ENCODE measurements at regions not wholly inside any gene's neighbourhood (a gene's known extent, or its start where the extent isn't known, plus 50 kb on each side); places are given as distances from the start of the nearest gene placed in this dataset.

GRCh38 chr13:79246578-79246949 is 159.5 kb downstream of the RBM26 start:
- no peaks in the 10 kb centered on the region for H4K20me1 ChIP-seq (ENCODE audit: control insufficient read depth, insufficient read depth, low read length, poor library complexity, severe bottlenecking)
- H3K27me3 Mint-ChIP-seq, result no peaks in the 10 kb centered on the region
- no peak overlapping the region for H3K9ac ChIP-seq (ENCODE audit: low read length)
- H2AFZ ChIP-seq (ENCODE audit: insufficient read depth, low read depth, low read length, poor library complexity, severe bottlenecking), result no peak overlapping the region
- 100% methylated on average over 1 of the region's 3 CpGs for WGBS (ENCODE audit: insufficient coverage)
- H3K4me3 Mint-ChIP-seq, result no peak overlapping the region
- H3K4me2 ChIP-seq (replicated peaks; ENCODE audit: low read depth, low read length, poor library complexity, severe bottlenecking), result peak overlapping the region; percentile 10
- H3K27ac ChIP-seq (ENCODE audit: low read length in 2 of 2), result no peak overlapping the region
- H3K4me3 ChIP-seq (ENCODE audit: control extremely low read depth in 1 of 5, extremely low read depth in 1 of 5, insufficient read depth in 1 of 5, low read depth in 2 of 5, low read length in 4 of 5), result no peak overlapping the region
- no peaks in the 10 kb centered on the region for H3K9me3 Mint-ChIP-seq (ENCODE audit: insufficient read depth)
- H3K36me3 ChIP-seq (replicated peaks in 1 of 2; ENCODE audit: control extremely low read depth in 1 of 2, control insufficient read depth in 1 of 2, extremely low read depth in 1 of 2, insufficient read depth in 2 of 2, low read length in 1 of 2), result no peaks in the 10 kb centered on the region
- no peaks in the 10 kb centered on the region for H3K79me2 ChIP-seq (ENCODE audit: control insufficient read depth, insufficient read depth, low read length)
- ChIA-PET CTCF (interaction anchor here (0.7 to 1.6 kb wide), 4 partner anchors 145 to 1109 kb away, joined by 3 to 9 read pairs (median 6); no protein-coding TSS in a partner anchor), POLR2A (no interaction called here)
- peaks cover 0 to 7% of the 10 kb centered on the region in 2 donors for H3K4me1 ChIP-seq (ENCODE audit: control insufficient read depth in 2 of 2, insufficient read depth in 2 of 2, low read length in 2 of 2)
- DNase-seq (peak; percentile 44), ATAC-seq (ENCODE audit: low read depth) (no peak)
- peak overlapping the region; percentile 37 for H3K27ac Mint-ChIP-seq
- TF ChIP-seq EZH2 (IDR thresholded peaks at IDR 0.05; ENCODE audit: borderline replicate concordance, insufficient read depth, low read depth, low read length, poor library complexity, severe bottlenecking) (no peak), CTCF (IDR thresholded peaks at IDR 0.05) (peak; percentile 42)
- intact Hi-C loops (cut with micrococcal nuclease), result loop anchor here (5.0 kb wide), 2 partner anchors 264 to 1109 kb away; no protein-coding TSS in a partner anchor
- peaks cover 0 to 3% (median 0%) of the 10 kb centered on the region in 3 donors for H3K9me3 ChIP-seq (ENCODE audit: control extremely low read depth in 1 of 3, control insufficient read depth in 2 of 3, insufficient read depth in 1 of 3, low read length in 2 of 3)
- no peaks in the 10 kb centered on the region for H3K27me3 ChIP-seq (replicated peaks in 1 of 4; ENCODE audit: control extremely low read depth in 1 of 4, control insufficient read depth in 3 of 4, insufficient read depth in 4 of 4, low read length in 3 of 4)
- peaks cover 11% of the 10 kb centered on the region for H3K4me1 Mint-ChIP-seq

GRCh38 chr13:79245937-79246577 is 160.0 kb downstream of the RBM26 start:
- peaks cover 11% of the 10 kb centered on the region for H3K4me1 Mint-ChIP-seq
- WGBS (ENCODE audit: insufficient coverage), result 85% methylated on average over 8 of the region's 8 CpGs
- DNase-seq (no peak), ATAC-seq (ENCODE audit: low read depth) (no peak)
- no peak overlapping the region for H3K4me3 ChIP-seq (ENCODE audit: control extremely low read depth in 1 of 5, extremely low read depth in 1 of 5, insufficient read depth in 1 of 5, low read depth in 2 of 5, low read length in 4 of 5)
- ChIA-PET CTCF (interaction anchor here (1.0 to 1.4 kb wide), 2 partner anchors 145 to 268 kb away, joined by 4 to 9 read pairs; no protein-coding TSS in a partner anchor), POLR2A (no interaction called here)
- peaks cover 0 to 7% of the 10 kb centered on the region in 2 donors for H3K4me1 ChIP-seq (ENCODE audit: control insufficient read depth in 2 of 2, insufficient read depth in 2 of 2, low read length in 2 of 2)
- no peaks in the 10 kb centered on the region for H3K79me2 ChIP-seq (ENCODE audit: control insufficient read depth, insufficient read depth, low read length)
- H3K9me3 ChIP-seq (ENCODE audit: control extremely low read depth in 1 of 3, control insufficient read depth in 2 of 3, insufficient read depth in 1 of 3, low read length in 2 of 3), result peaks cover 0 to 3% (median 0%) of the 10 kb centered on the region in 3 donors
- no peaks in the 10 kb centered on the region for H3K36me3 ChIP-seq (replicated peaks in 1 of 2; ENCODE audit: control extremely low read depth in 1 of 2, control insufficient read depth in 1 of 2, extremely low read depth in 1 of 2, insufficient read depth in 2 of 2, low read length in 1 of 2)
- intact Hi-C loops (cut with micrococcal nuclease), result loop anchor here (5.0 kb wide), 2 partner anchors 264 to 1109 kb away; no protein-coding TSS in a partner anchor
- peak overlapping the region; percentile 10 for H3K4me2 ChIP-seq (replicated peaks; ENCODE audit: low read depth, low read length, poor library complexity, severe bottlenecking)
- H3K9me3 Mint-ChIP-seq (ENCODE audit: insufficient read depth), result no peaks in the 10 kb centered on the region
- H3K4me3 Mint-ChIP-seq, result no peak overlapping the region
- H2AFZ ChIP-seq (ENCODE audit: insufficient read depth, low read depth, low read length, poor library complexity, severe bottlenecking), result no peak overlapping the region
- peak overlapping the region; percentile 37 for H3K27ac Mint-ChIP-seq
- no peaks in the 10 kb centered on the region for H3K27me3 Mint-ChIP-seq
- H3K9ac ChIP-seq (ENCODE audit: low read length), result no peak overlapping the region
- no peak for TF ChIP-seq EZH2 (IDR thresholded peaks at IDR 0.05; ENCODE audit: borderline replicate concordance, insufficient read depth, low read depth, low read length, poor library complexity, severe bottlenecking)
- TF ChIP-seq CTCF (IDR thresholded peaks at IDR 0.05), result no peak
- no peaks in the 10 kb centered on the region for H3K27me3 ChIP-seq (replicated peaks in 1 of 4; ENCODE audit: control extremely low read depth in 1 of 4, control insufficient read depth in 3 of 4, insufficient read depth in 4 of 4, low read length in 3 of 4)
- H3K27ac ChIP-seq (ENCODE audit: low read length in 2 of 2), result no peak overlapping the region
- H4K20me1 ChIP-seq (ENCODE audit: control insufficient read depth, insufficient read depth, low read length, poor library complexity, severe bottlenecking), result no peaks in the 10 kb centered on the region
